H9 (cell line): ENCODE measurements at regions not wholly inside any gene's neighbourhood (a gene's known extent, or its start where the extent isn't known, plus 50 kb on each side); places are given as distances from the start of the nearest gene placed in this dataset.

Source experiments
- DNase-seq: peaks from one replicate; pipeline ENCODE4 v3.0.0-alpha.2; 2017
- H2AFZ ChIP-seq: one replicate; pipeline ENCODE4 v1.6.1; 2013; ENCODE audit warnings: mild to moderate bottlenecking, low read length, control low read depth, moderate library complexity
- H2AK5ac ChIP-seq: 2 replicates; pipeline ENCODE4 v1.6.1; 2013; ENCODE audit warnings: low read length, control low read depth, mixed read lengths; ENCODE audit not compliant: insufficient read length
- H2BK120ac ChIP-seq: one replicate; pipeline ENCODE4 v1.6.1; 2013; ENCODE audit warnings: low read depth, mild to moderate bottlenecking, low read length, control low read depth, inconsistent platforms; ENCODE audit not compliant: poor library complexity, severe bottlenecking
- H2BK12ac ChIP-seq: 2 replicates; pipeline ENCODE4 v1.6.1; 2013; ENCODE audit warnings: low read length, control low read depth, mixed read lengths, low read depth; ENCODE audit not compliant: insufficient read length
- H2BK15ac ChIP-seq: 2 replicates; pipeline ENCODE4 v1.6.1; 2013; ENCODE audit warnings: low read depth, low read length, control low read depth
- H2BK20ac ChIP-seq: one replicate; pipeline ENCODE4 v1.6.1; 2013; ENCODE audit warnings: low read depth, mild to moderate bottlenecking, low read length, control low read depth, inconsistent platforms; ENCODE audit not compliant: poor library complexity, severe bottlenecking
- H2BK5ac ChIP-seq: 2 replicates; pipeline ENCODE4 v1.6.1; 2013; ENCODE audit warnings: low read length, control low read depth, mixed read lengths; ENCODE audit not compliant: insufficient read length
- H3K14ac ChIP-seq: 2 replicates; pipeline ENCODE4 v1.6.1; 2013; ENCODE audit warnings: low read length, control low read depth; ENCODE audit not compliant: insufficient read depth
- H3K18ac ChIP-seq: 2 replicates; pipeline ENCODE4 v1.6.1; 2013; ENCODE audit warnings: low read depth, mild to moderate bottlenecking, mixed read lengths, low read length, control low read depth; ENCODE audit not compliant: insufficient read length
- H3K23ac ChIP-seq: 2 replicates; pipeline ENCODE4 v1.6.1; 2013; ENCODE audit warnings: low read length, control low read depth, mixed read lengths, low read depth; ENCODE audit not compliant: insufficient read length
- H3K23me2 ChIP-seq: 2 replicates; pipeline ENCODE4 v1.6.1; 2013; ENCODE audit warnings: low read depth, mild to moderate bottlenecking, mixed read lengths, low read length, control low read depth; ENCODE audit not compliant: insufficient read length, poor library complexity, severe bottlenecking
- H3K27ac ChIP-seq: 2 replicates; pipeline ENCODE4 v1.5.1; 2013; ENCODE audit warnings: low read length, control low read depth, mixed read lengths, low read depth; ENCODE audit not compliant: insufficient read length
- H3K27me3 ChIP-seq: 2 replicates; pipeline ENCODE4 v1.6.1; 2013; ENCODE audit warnings: low read length, control low read depth, inconsistent platforms; ENCODE audit not compliant: insufficient read depth
- H3K4ac ChIP-seq: 2 replicates; pipeline ENCODE4 v1.6.1; 2013; ENCODE audit warnings: low read depth, mild to moderate bottlenecking, control low read depth, inconsistent platforms, low read length, moderate library complexity
- H3K4me1 ChIP-seq: 2 replicates; pipeline ENCODE4 v1.6.1; 2013; ENCODE audit warnings: low read length, control low read depth, inconsistent platforms; ENCODE audit not compliant: insufficient read depth
- H3K4me2 ChIP-seq: 2 replicates; pipeline ENCODE4 v1.6.1; 2013; ENCODE audit warnings: low read length, control low read depth, mixed read lengths; ENCODE audit not compliant: insufficient read length, insufficient read depth
- H3K56ac ChIP-seq: 2 replicates; pipeline ENCODE4 v1.6.1; 2013; ENCODE audit warnings: low read depth, mild to moderate bottlenecking, mixed read lengths, low read length, control low read depth; ENCODE audit not compliant: insufficient read length
- H3K79me1 ChIP-seq: 2 replicates; pipeline ENCODE4 v1.6.1; 2013; ENCODE audit warnings: low read depth, mild to moderate bottlenecking, moderate library complexity, low read length, control low read depth, inconsistent platforms; ENCODE audit not compliant: insufficient read depth, poor library complexity, severe bottlenecking
- H3K79me2 ChIP-seq: 2 replicates; pipeline ENCODE4 v1.6.1; 2013; ENCODE audit warnings: low read length, control low read depth, inconsistent platforms; ENCODE audit not compliant: insufficient read depth
- H3K9ac ChIP-seq: 2 replicates; pipeline ENCODE4 v1.6.1; 2013; ENCODE audit warnings: low read length, control low read depth, mixed read lengths; ENCODE audit not compliant: insufficient read length; ENCODE audit errors: extremely low read depth
- H3K9me3 ChIP-seq: one replicate; pipeline ENCODE4 v1.6.1; 2013; ENCODE audit warnings: low read depth, low read length, inconsistent platforms; ENCODE audit not compliant: control insufficient read depth
- H3T11ph ChIP-seq: one replicate; pipeline ENCODE4 v1.6.1; 2013; ENCODE audit warnings: mild to moderate bottlenecking, low read length, control low read depth, inconsistent platforms
- H4K20me1 ChIP-seq: one replicate; pipeline ENCODE4 v1.6.1; 2013; ENCODE audit not compliant: control insufficient read depth, insufficient read length, insufficient read depth
- H4K5ac ChIP-seq: 2 replicates; pipeline ENCODE4 v1.6.1; 2013; ENCODE audit warnings: low read depth, mild to moderate bottlenecking, mixed read lengths, low read length, control low read depth; ENCODE audit not compliant: insufficient read length
- H4K8ac ChIP-seq: replicated peaks from 2 replicates; pipeline ENCODE4 v1.6.1; 2013; ENCODE audit warnings: low read length, control low read depth, mixed read lengths, low read depth; ENCODE audit not compliant: insufficient read length
- H4K91ac ChIP-seq: 2 replicates; pipeline ENCODE4 v1.6.1; 2013; ENCODE audit warnings: low read depth, mild to moderate bottlenecking, moderate library complexity, mixed read lengths, low read length, control low read depth; ENCODE audit not compliant: insufficient read length
- H3K27ac Mint-ChIP-seq, 3 experiments: 2 replicates in 2 of 3; 3 replicates in 1 of 3; pipeline ENCODE4 v1.8.0; 2020 to 2021; ENCODE audit warnings: mixed read lengths in 3 of 3, mild to moderate bottlenecking in 1 of 3, moderate library complexity in 1 of 3
- H3K27me3 Mint-ChIP-seq: 2 replicates; pipeline ENCODE4 v1.8.0; 2021; ENCODE audit warnings: low read depth, mild to moderate bottlenecking, moderate library complexity, mixed read lengths
- H3K36me3 Mint-ChIP-seq, 3 experiments: 2 replicates in 2 of 3; 3 replicates in 1 of 3; pipeline ENCODE4 v1.8.0; 2020 to 2021; ENCODE audit warnings: low read depth in 3 of 3, mixed read lengths in 3 of 3; ENCODE audit not compliant: insufficient read depth in 1 of 3
- H3K4me1 Mint-ChIP-seq, 2 experiments: 2 replicates each; pipeline ENCODE4 v1.8.0; 2020; ENCODE audit warnings: mixed read lengths in 2 of 2
- H3K4me3 Mint-ChIP-seq, 2 experiments: 2 replicates in 1 of 2; 3 replicates in 1 of 2; pipeline ENCODE4 v1.8.0; 2020 to 2021; ENCODE audit warnings: mild to moderate bottlenecking in 2 of 2, mixed read lengths in 2 of 2, moderate library complexity in 1 of 2
- H3K9me3 Mint-ChIP-seq, 2 experiments: 2 replicates in 1 of 2; 3 replicates in 1 of 2; pipeline ENCODE4 v1.8.0; 2020; ENCODE audit warnings: mild to moderate bottlenecking in 2 of 2, mixed read lengths in 2 of 2, moderate library complexity in 1 of 2
- CTCF ChIP-seq: fragments of 200-600 bp; sonication (generic); conservative IDR thresholded peaks from 3 replicates; pipeline ENCODE4 v1.8.0; 2021; ENCODE audit warnings: antibody characterized with exemption, mild to moderate bottlenecking
- WGBS: extraction: QIAGEN DNeasy Blood & Tissue Kit; methylation state at CpG from one replicate; pipeline ENCODE4 v1.1.7; 2013; ENCODE audit warnings: missing lambda C conversion rate, low lambda C conversion rate, mixed read lengths; ENCODE audit not compliant: insufficient read length; ENCODE audit errors: extremely low coverage; 5-methylcytosine and 5-hydroxymethylcytosine counted together

- H2BK20ac ChIP-seq: no peak overlapping the region
- H3K79me1 ChIP-seq: no peaks in the 10 kb centered on the region
- H2AFZ ChIP-seq: no peak overlapping the region
- no peak overlapping the region for H3K56ac ChIP-seq
- Mint-ChIP-seq H3K4me3 (no peak overlapping the region), H3K27me3 (no peaks in the 10 kb centered on the region), H3K4me1 (no peaks in the 10 kb centered on the region), H3K36me3 (no peaks in the 10 kb centered on the region), H3K9me3 (no peaks in the 10 kb centered on the region), H3K27ac (no peak overlapping the region; a peak in 1 of 7 replicates)
- no peak overlapping the region for H4K5ac ChIP-seq
- no peaks in the 10 kb centered on the region for H3K23me2 ChIP-seq
- no peak overlapping the region for H3T11ph ChIP-seq
- no peak overlapping the region for H2BK15ac ChIP-seq
- no peak overlapping the region for H4K91ac ChIP-seq
- H3K4me2 ChIP-seq: no peak overlapping the region
- TF ChIP-seq CTCF: no peak
- no peak overlapping the region for H3K18ac ChIP-seq
- H3K27ac ChIP-seq: no peak overlapping the region
- no CpG with 5 or more reads among the region's 1 CpG for WGBS
- H3K9ac ChIP-seq: no peak overlapping the region
- H3K79me2 ChIP-seq: no peaks in the 10 kb centered on the region
- no peak overlapping the region for H4K8ac ChIP-seq
- H2BK12ac ChIP-seq: no peak overlapping the region
- H2AK5ac ChIP-seq: no peak overlapping the region
- DNase-seq: no peak
- H3K23ac ChIP-seq: no peak overlapping the region
- no peaks in the 10 kb centered on the region for H3K27me3 ChIP-seq
- H3K9me3 ChIP-seq: no peaks in the 10 kb centered on the region
- no peak overlapping the region for H2BK5ac ChIP-seq
- no peaks in the 10 kb centered on the region for H4K20me1 ChIP-seq
- no peak overlapping the region for H3K14ac ChIP-seq
- no peak overlapping the region for H3K4ac ChIP-seq
- H3K4me1 ChIP-seq: no peaks in the 10 kb centered on the region
- H2BK120ac ChIP-seq: no peak overlapping the region
Observed at GRCh38 chr14:60589442-60589841, 59.8 kb downstream of the SIX1 start.
